Right lobe of liver (tissue), 4 donors: ENCODE measurements at regions not wholly inside any gene's neighbourhood (a gene's known extent, or its start where the extent isn't known, plus 50 kb on each side); places are given as distances from the start of the nearest gene placed in this dataset.

Source experiments
- POLR2A ChIP-seq: fragments of 450-650 bp; IDR thresholded peaks from one replicate; pipeline ENCODE4 v1.6.1; 2017; ENCODE audit warnings: antibody characterized with exemption, mild to moderate bottlenecking
- TF ChIP-seq, protein P1 (sequence below), 4 donors: fragments of 200-600 bp in 3 of 4; fragments of 450-650 bp in 1 of 4; IDR thresholded peaks; one replicate each; pipeline versions ENCODE4 v1.5.1 to v1.8.0; 2016 to 2022; ENCODE audit warnings: antibody characterized with exemption in 4 of 4, mild to moderate bottlenecking in 2 of 4
- donor health status: DM: no; HTN: no; CAD: no.
- donor health status: DM: no; HTN: no; CAD: no.
- donor health status: DM: no; HTN: yes; CAD: no.

DNA sequence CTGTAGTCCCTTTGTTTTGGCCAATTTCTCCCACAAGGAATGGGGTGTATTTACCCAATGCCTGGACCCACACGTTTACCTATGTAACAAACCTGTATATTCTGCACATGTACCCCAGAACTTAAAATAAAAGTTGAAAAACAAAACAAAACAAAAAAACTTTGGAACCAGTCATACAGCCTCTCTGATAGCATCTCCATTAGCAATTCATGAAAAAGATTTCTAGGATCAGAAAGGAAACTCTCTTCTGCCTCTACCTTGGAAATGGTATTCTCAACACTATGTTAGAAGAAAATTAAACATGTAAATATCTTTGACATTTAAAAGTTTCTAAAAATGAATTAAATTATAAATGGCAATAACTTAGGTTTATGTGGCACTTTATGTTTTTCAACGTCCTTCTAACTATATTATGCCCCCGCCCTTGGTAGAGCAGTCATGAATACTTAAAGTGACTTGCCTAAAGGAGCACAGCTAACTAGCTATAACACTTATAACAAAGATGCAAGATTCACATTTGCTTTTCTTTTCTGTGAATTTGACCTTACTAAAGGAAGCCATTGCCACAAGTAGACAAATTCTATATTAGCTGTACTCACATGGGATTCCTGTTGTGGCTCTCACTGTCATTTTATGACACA, 147.5 kb upstream of the FKBP1C start:
- TF ChIP-seq, protein P1, sequence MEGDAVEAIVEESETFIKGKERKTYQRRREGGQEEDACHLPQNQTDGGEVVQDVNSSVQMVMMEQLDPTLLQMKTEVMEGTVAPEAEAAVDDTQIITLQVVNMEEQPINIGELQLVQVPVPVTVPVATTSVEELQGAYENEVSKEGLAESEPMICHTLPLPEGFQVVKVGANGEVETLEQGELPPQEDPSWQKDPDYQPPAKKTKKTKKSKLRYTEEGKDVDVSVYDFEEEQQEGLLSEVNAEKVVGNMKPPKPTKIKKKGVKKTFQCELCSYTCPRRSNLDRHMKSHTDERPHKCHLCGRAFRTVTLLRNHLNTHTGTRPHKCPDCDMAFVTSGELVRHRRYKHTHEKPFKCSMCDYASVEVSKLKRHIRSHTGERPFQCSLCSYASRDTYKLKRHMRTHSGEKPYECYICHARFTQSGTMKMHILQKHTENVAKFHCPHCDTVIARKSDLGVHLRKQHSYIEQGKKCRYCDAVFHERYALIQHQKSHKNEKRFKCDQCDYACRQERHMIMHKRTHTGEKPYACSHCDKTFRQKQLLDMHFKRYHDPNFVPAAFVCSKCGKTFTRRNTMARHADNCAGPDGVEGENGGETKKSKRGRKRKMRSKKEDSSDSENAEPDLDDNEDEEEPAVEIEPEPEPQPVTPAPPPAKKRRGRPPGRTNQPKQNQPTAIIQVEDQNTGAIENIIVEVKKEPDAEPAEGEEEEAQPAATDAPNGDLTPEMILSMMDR (IDR thresholded peaks at IDR 0.05): no peak
- no peak for TF ChIP-seq POLR2A
